Coronary artery (tissue), 2 donors: ENCODE measurements at regions not wholly inside any gene's neighbourhood (a gene's known extent, or its start where the extent isn't known, plus 50 kb on each side); places are given as distances from the start of the nearest gene placed in this dataset.

ENCODE experiments used
- DNase-seq: peaks from one replicate; pipeline ENCODE4 v3.0.0-alpha.2; 2017; ENCODE audit warnings: low spot score
- H3K27ac ChIP-seq, 2 donors: fragments of 200-600 bp; sonication (generic); one replicate each; pipeline ENCODE4 v1.5.1; 2016 to 2019
- H3K4me3 ChIP-seq: fragments of 200-600 bp; sonication (generic); 2 replicates; pipeline ENCODE4 v1.5.1; 2016; ENCODE audit warnings: mild to moderate bottlenecking, moderate library complexity
- CTCF ChIP-seq: fragments of 200-600 bp; sonication (generic); IDR thresholded peaks from one replicate; pipeline ENCODE4 v1.5.1; 2019; ENCODE audit warnings: antibody characterized with exemption

GRCh38 chr10:127797339-127797738, 60.4 kb downstream of the FOXI2 start:
- peak; percentile 84 for DNase-seq
- H3K27ac ChIP-seq, result no peak overlapping the region
- no peak overlapping the region for H3K4me3 ChIP-seq
- TF ChIP-seq CTCF, result no peak

- TF ChIP-seq CTCF, result no peak
- Histone ChIP-seq H3K27ac (no peak overlapping the region), H3K4me3 (no peak overlapping the region)
- no peak for DNase-seq
Observed at GRCh38 chr10:127798111-127798510, 61.1 kb downstream of the FOXI2 start.

GRCh38 chr10:127801302-127801701, 64.3 kb downstream of the FOXI2 start:
- no peak overlapping the region for H3K27ac ChIP-seq
- no peak overlapping the region for H3K4me3 ChIP-seq
- DNase-seq, result no peak
- no peak for TF ChIP-seq CTCF

- TF ChIP-seq CTCF, result no peak
- H3K4me3 ChIP-seq, result no peak overlapping the region
- DNase-seq, result no peak
Observed at GRCh38 chr10:127802531-127803095, 65.6 kb downstream of the FOXI2 start.

GRCh38 chr10:127804696-127805095, 67.7 kb downstream of the FOXI2 start:
- Histone ChIP-seq H3K27ac (no peak overlapping the region), H3K4me3 (no peak overlapping the region)
- DNase-seq, result no peak
- no peak for TF ChIP-seq CTCF

More at GRCh38 chr10:127802531-127803095, 65.6 kb downstream of the FOXI2 start:
- no peak overlapping the region for H3K27ac ChIP-seq

GRCh38 chr10:127805950-127806349, 69.0 kb downstream of the FOXI2 start:
- no peak overlapping the region for H3K4me3 ChIP-seq
- no peak for TF ChIP-seq CTCF

GRCh38 chr10:127812041-127812440, 75.1 kb downstream of the FOXI2 start:
- TF ChIP-seq CTCF, result no peak
- DNase-seq, result no peak
- Histone ChIP-seq H3K27ac (no peak overlapping the region), H3K4me3 (no peak overlapping the region)

More at GRCh38 chr10:127805950-127806349, 69.0 kb downstream of the FOXI2 start:
- no peak overlapping the region for H3K27ac ChIP-seq
- no peak for DNase-seq
